ENCODE measurements at regions not wholly inside any gene's neighbourhood (a gene's known extent, or its start where the extent isn't known, plus 50 kb on each side); places are given as distances from the start of the nearest gene placed in this dataset.

GRCh38 chr20:17882834-17883591 lies 85.6 kb downstream of the SNX5 start (continued):
- no peak for TF ChIP-seq ZFP36 (IDR thresholded peaks at IDR 0.05; ENCODE audit: borderline replicate concordance, low read depth, low read length, partially characterized antibody)
- TF ChIP-seq ZFP62 (CRISPR knock-in tag; IDR thresholded peaks at IDR 0.05): no peak
- no peak for TF ChIP-seq SNAPC2 (CRISPR knock-in tag; IDR thresholded peaks at IDR 0.05)
- no peak for TF ChIP-seq TCF7L2 (IDR thresholded peaks at IDR 0.05; ENCODE audit: low read depth, low read length)
- 0 out of 2 replicates have a peak, but pooled peaks have one; percentile 18 for TF ChIP-seq CCDC6 (CRISPR knock-in tag; IDR thresholded peaks at IDR 0.05)
- TF ChIP-seq MAFF (IDR thresholded peaks at IDR 0.05; ENCODE audit: low read depth, low read length): peak; percentile 0; the same call in 1 of the 2 replicates
- no peak for TF ChIP-seq ZNF337 (CRISPR knock-in tag; IDR thresholded peaks at IDR 0.05; ENCODE audit: borderline replicate concordance, low read depth)
- peak; percentile 100 for TF ChIP-seq ZFP90 (CRISPR knock-in tag; IDR thresholded peaks at IDR 0.05; ENCODE audit: borderline replicate concordance)
- no peak for TF ChIP-seq HIVEP1 (CRISPR knock-in tag; IDR thresholded peaks at IDR 0.05)
- TF ChIP-seq SATB2 (CRISPR knock-in tag; IDR thresholded peaks at IDR 0.05): no peak
- TF ChIP-seq CHCHD3 (CRISPR knock-in tag; IDR thresholded peaks at IDR 0.05): no peak
- peak; percentile 39; the same call in 1 of the 2 replicates for TF ChIP-seq IRF9 (CRISPR knock-in tag; IDR thresholded peaks at IDR 0.05; ENCODE audit: borderline replicate concordance)
- TF ChIP-seq NCOA1 (CRISPR knock-in tag; IDR thresholded peaks at IDR 0.05): no peak
- TF ChIP-seq HDAC1 (CRISPR knock-in tag; IDR thresholded peaks at IDR 0.05): no peak
- TF ChIP-seq PBX3 (CRISPR knock-in tag; IDR thresholded peaks at IDR 0.05; ENCODE audit: borderline replicate concordance): no peak
- TF ChIP-seq ZNF253 (CRISPR knock-in tag; IDR thresholded peaks at IDR 0.05; ENCODE audit: borderline replicate concordance): no peak
- peak; percentile 42; the same call in 1 of the 2 replicates for TF ChIP-seq GMEB1 (CRISPR knock-in tag; IDR thresholded peaks at IDR 0.05; ENCODE audit: borderline replicate concordance)
- TF ChIP-seq BATF2 (CRISPR knock-in tag; IDR thresholded peaks at IDR 0.05): no peak
- TF ChIP-seq PCBP2 (optimal IDR thresholded peaks at IDR 0.05; ENCODE audit: low read depth, low read length, poor library complexity, severe bottlenecking): peak; percentile 54
- TF ChIP-seq ZNF350 (CRISPR knock-in tag; IDR thresholded peaks at IDR 0.05; ENCODE audit: borderline replicate concordance, low read depth): 0 out of 2 replicates have a peak, but pooled peaks have one; percentile 28
- no peak for TF ChIP-seq KDM1A (CRISPR knock-in tag; IDR thresholded peaks at IDR 0.05)
- no peak for TF ChIP-seq ZNF761 (CRISPR knock-in tag; conservative IDR thresholded peaks at IDR 0.05)
- no peak for TF ChIP-seq ZNF580 (CRISPR knock-in tag; IDR thresholded peaks at IDR 0.05; ENCODE audit: borderline replicate concordance, low read depth)
- TF ChIP-seq ZNF180 (CRISPR knock-in tag; IDR thresholded peaks at IDR 0.05; ENCODE audit: borderline replicate concordance, low read depth): no peak
- TF ChIP-seq BORCS8-MEF2B (CRISPR knock-in tag; IDR thresholded peaks at IDR 0.05): 0 out of 2 replicates have a peak, but pooled peaks have one; percentile 40
- TF ChIP-seq EED (CRISPR knock-in tag; IDR thresholded peaks at IDR 0.05): no peak
- TF ChIP-seq NBN (conservative IDR thresholded peaks at IDR 0.05): no peak

All from HepG2 (cell line).